GM13977 (cell line): ENCODE measurements at regions not wholly inside any gene's neighbourhood (a gene's known extent, or its start where the extent isn't known, plus 50 kb on each side); places are given as distances from the start of the nearest gene placed in this dataset.

Source experiments
- DNase-seq: peaks from one replicate; pipeline ENCODE4 v3.0.0; 2012; ENCODE audit warnings: low spot score
- in situ Hi-C: fragments of 300-500 bp; cut with MboI; formaldehyde crosslinking; loops from one replicate; pipeline ENCODE4 v1.12.0; 2022; ENCODE audit warnings: low sequenced_read_pairs, low pct_unique_long_range_greater_than_20kb, mixed read lengths, inconsistent platforms; ENCODE audit not compliant: unreplicated experiment
- TF ChIP-seq, protein P1 (sequence below): IDR thresholded peaks from 2 replicates; pipeline ENCODE4 v1.5.1; 2012; ENCODE audit warnings: mild to moderate bottlenecking, control low read depth; ENCODE audit not compliant: insufficient read depth; ENCODE audit errors: extremely low read depth, missing control alignments

DNA sequence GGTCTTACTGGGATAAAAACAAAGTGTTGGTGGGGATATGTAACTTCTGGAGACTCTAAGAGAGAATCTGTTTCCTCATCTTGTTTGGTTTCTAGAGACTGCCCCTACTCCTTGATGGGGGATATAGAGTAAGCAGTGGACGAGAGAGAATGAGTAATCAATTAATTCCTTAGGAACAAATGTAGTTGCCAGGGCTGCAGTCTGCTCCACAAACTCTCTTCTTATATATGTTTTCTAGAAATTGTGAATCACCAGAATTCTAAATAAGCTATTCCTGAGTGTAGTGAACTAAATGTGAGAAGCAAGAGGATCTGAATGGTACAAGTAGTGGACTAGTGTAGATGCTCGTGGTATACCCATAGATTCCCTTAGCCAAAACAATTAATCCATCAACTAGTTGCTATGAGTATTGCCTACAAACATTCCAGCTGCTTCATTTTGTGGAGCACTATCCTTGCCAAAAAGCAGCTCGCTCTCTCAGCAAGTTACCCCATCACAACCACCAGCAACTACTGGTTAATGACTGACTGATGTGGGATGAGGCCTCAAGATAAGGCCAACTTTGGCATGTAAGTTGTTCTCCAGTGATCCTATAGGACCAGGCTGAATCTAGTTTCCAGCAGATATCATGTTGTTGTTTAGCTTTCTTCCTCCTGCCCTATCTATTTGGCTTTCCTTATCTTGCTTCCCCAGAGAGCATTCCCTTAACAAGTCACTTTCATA, 273.0 kb downstream of the SLC7A11 start:
- in situ Hi-C loops: no loop called here
- no peak for DNase-seq
- TF ChIP-seq, protein P1, sequence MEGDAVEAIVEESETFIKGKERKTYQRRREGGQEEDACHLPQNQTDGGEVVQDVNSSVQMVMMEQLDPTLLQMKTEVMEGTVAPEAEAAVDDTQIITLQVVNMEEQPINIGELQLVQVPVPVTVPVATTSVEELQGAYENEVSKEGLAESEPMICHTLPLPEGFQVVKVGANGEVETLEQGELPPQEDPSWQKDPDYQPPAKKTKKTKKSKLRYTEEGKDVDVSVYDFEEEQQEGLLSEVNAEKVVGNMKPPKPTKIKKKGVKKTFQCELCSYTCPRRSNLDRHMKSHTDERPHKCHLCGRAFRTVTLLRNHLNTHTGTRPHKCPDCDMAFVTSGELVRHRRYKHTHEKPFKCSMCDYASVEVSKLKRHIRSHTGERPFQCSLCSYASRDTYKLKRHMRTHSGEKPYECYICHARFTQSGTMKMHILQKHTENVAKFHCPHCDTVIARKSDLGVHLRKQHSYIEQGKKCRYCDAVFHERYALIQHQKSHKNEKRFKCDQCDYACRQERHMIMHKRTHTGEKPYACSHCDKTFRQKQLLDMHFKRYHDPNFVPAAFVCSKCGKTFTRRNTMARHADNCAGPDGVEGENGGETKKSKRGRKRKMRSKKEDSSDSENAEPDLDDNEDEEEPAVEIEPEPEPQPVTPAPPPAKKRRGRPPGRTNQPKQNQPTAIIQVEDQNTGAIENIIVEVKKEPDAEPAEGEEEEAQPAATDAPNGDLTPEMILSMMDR: no peak

DNA sequence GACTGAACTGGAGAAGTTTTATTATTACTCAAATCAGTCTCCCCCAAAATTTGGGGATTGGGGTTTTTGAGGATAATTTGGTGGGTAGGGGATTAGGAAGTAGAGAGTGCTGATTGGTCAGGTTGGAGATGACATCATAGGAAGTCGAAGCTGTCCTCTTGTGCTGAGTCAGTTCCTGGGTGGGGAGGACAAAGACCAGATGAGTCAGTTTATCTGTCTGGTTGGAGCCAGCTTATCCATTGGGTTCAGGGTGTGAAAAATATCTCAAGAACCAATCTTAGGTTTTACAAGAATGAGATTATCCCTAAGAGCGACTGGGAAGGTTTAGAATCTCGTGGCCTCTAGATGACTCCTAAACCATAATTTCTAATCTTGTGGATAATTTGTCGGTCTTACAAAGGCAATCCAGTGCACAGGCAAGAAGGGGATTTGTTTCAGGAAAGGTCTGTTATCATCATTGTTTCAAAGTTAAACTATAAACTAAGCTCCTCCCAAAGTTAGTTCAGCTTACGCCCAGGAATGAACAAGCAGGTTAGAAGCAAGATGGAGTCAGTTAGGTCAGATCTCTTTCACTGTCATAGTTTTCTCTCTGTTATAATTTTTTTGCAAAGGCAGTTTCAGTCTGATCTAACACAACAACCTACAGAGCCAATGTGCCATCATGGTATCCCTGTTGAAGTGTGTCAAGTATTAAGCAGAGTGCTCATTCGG, 274.5 kb downstream of the SLC7A11 start:
- in situ Hi-C loops: no loop called here

DNA sequence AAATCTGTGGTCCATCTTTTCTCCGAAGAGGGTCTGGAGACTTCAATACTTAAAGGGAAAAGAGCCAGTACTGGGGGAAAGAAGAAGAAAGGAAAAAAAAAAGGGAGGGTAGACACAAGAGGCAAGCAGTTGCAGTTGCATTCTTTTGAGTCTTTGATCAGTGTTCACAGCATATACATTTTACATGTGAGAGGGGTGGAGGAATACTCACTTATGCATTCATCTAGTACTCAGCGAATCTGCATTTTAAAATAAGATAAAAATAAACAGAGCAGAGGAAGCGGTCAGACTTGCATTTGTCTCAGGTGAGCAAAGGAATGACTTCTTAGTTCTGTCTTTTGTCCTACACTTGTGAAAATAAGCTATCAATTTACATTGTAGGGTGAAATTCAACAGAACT, 275.6 kb downstream of the SLC7A11 start:
- no peak for DNase-seq
- in situ Hi-C loops: no loop called here
- TF ChIP-seq, protein P1: no peak

More for the DNA sequence above, 274.5 kb downstream of the SLC7A11 start:
- TF ChIP-seq, protein P1: no peak
- no peak for DNase-seq

DNA sequence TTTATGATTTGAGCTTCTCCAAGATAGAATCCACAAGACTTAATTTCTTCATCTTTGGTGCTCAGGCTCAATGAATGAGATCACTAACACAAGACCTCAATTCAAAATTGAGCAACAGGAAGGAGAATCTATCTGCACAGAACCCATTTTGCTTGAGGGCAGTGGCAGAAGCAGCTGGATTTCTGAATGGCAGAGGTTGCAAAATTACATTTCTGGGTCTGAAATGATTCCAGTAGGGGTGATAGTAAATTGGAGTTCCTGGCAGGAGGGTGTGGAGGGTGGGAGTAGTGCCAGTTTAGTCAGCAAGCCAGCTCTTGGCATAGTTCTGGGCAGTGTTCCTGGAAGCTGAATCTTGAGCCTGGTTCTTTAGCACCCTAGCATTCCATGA, 281.1 kb downstream of the SLC7A11 start:
- no peak for DNase-seq

DNA sequence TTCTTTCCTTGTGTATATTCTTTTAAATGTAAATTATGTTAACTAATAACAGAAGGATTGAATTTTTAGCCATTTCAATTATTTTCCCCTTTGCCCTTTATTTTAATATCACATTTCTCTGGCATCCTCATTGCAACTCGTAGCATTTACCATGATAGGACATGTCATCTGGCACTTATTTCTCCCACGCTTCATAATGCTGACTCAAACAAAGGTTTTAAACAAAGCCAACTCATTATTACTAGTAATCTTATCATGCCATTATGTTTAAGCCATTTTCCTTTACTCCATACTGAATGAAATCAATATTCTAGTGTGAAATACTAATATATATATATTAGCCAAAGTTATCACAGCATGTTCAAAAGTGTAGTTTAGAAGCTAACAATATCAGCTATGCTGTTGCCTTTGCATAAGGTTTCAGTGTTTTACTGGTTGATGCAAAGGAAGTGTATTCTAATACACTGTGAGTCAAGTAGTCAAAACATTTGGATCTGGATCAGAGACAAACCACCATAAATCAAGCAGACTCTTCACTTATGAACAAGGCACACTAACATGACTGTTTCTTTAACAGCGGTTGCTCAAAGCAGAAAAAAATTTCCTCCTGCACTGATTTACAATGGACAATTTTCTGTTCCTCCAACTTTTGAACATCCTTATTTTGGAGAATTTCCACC, 281.6 kb downstream of the SLC7A11 start:
- no peak for DNase-seq
- in situ Hi-C loops: no loop called here
- TF ChIP-seq, protein P1: no peak

More for the DNA sequence above, 281.1 kb downstream of the SLC7A11 start:
- in situ Hi-C loops: no loop called here
- TF ChIP-seq, protein P1: no peak

DNA sequence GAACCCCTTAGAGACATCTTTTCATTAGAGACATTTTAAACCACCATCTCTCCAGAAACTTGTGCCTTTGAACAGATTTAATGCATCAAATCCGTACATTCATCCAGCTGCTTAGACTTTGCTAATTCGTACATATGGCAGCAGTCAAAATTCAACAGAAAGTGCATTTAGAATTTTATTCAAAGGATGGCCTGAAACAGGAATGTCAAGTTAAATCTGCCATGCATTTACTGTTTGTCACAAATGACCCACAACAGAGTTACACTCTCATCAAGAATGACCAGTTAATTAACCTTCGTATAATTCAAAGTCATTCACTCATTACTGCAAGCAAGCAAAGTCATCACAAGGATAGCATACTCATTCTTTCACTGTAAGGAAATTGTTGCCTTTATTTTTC, 284.3 kb downstream of the SLC7A11 start:
- in situ Hi-C loops: no loop called here
- TF ChIP-seq, protein P1: no peak
- no peak for DNase-seq
